ENCODE measurements at regions not wholly inside any gene's neighbourhood (a gene's known extent, or its start where the extent isn't known, plus 50 kb on each side); places are given as distances from the start of the nearest gene placed in this dataset.

GRCh38 chrX:25151749-25152148, 136.0 kb upstream of the ARX start:
- intact Hi-C loops (cut with micrococcal nuclease; ENCODE audit: unreplicated experiment), result no loop called here
- POLR2A ChIA-PET, result no interaction called here
- no peaks in the 10 kb centered on the region for H4K20me1 ChIP-seq (ENCODE audit: control insufficient read depth, insufficient read depth)
- H3K79me2 ChIP-seq (ENCODE audit: control insufficient read depth, insufficient read depth, low read length), result no peaks in the 10 kb centered on the region
- RAD21 ChIA-PET (ENCODE audit: unreplicated experiment), result no interaction called here
- CTCF ChIA-PET, result interaction anchor here (1.0 to 2.9 kb wide), 3 partner anchors 8 to 653 kb away, joined by 3 to 14 read pairs (median 3); no protein-coding TSS in a partner anchor
- no peaks in the 10 kb centered on the region for H3K36me3 ChIP-seq (ENCODE audit: control insufficient read depth in 2 of 2, insufficient read depth in 2 of 2, low read length in 1 of 2)
- no peak overlapping the region for H3K4me2 ChIP-seq (ENCODE audit: control insufficient read depth, insufficient read depth)
- ATAC-seq (no peak), FAIRE-seq (no peak), DNase-seq (ENCODE audit: low read depth, low spot score) (no peak)
- SMC1A ChIA-PET (ENCODE audit: uncharacterized antibody, unreplicated experiment), result interaction anchor here (1.1 kb wide), 1 partner anchor 399 kb away, joined by 5 read pairs; no protein-coding TSS in a partner anchor
- H2AFZ ChIP-seq (ENCODE audit: control insufficient read depth, low read depth, low read length), result no peak overlapping the region
- TF ChIP-seq BHLHE40 (IDR thresholded peaks at IDR 0.05; ENCODE audit: borderline replicate concordance in 1 of 2, low read depth in 2 of 2, low read length in 1 of 2) (no peak), MXI1 (IDR thresholded peaks at IDR 0.05; ENCODE audit: low read depth, low read length) (no peak), TARDBP (IDR thresholded peaks at IDR 0.05; ENCODE audit: borderline replicate concordance) (no peak), NRF1 (conservative IDR thresholded peaks at IDR 0.05; ENCODE audit: low read depth, low read length) (no peak), SREBF2 (IDR thresholded peaks at IDR 0.05; ENCODE audit: low read length) (no peak), ESRRA (IDR thresholded peaks at IDR 0.05; ENCODE audit: low read length) (no peak), ZNF217 (IDR thresholded peaks at IDR 0.05) (no peak), BACH1 (IDR thresholded peaks at IDR 0.05; ENCODE audit: borderline replicate concordance) (no peak), BRCA1 (IDR thresholded peaks at IDR 0.05; ENCODE audit: low read depth, low read length) (no peak), ZNF274 (IDR thresholded peaks at IDR 0.05; ENCODE audit: insufficient read depth, insufficient read length) (no peak), NR2C1 (IDR thresholded peaks at IDR 0.05) (no peak), PAX5 (IDR thresholded peaks at IDR 0.05; ENCODE audit: borderline replicate concordance, low read depth, low read length) (no peak), ZNF687 (IDR thresholded peaks at IDR 0.05) (no peak), CTCF (IDR thresholded peaks at IDR 0.05 in 2 of 3, conservative IDR thresholded peaks at IDR 0.05 in 1 of 3; ENCODE audit: control insufficient read depth in 2 of 3, extremely low read depth in 1 of 3, insufficient read depth in 1 of 3, low read depth in 3 of 3, low read length in 3 of 3) (no peak), SMARCA5 (IDR thresholded peaks at IDR 0.05) (no peak), USF1 (IDR thresholded peaks at IDR 0.05; ENCODE audit: borderline replicate concordance, extremely low read length, insufficient read depth, low read depth, low read length) (no peak), STAT1 (conservative IDR thresholded peaks at IDR 0.05) (no peak), SREBF1 (IDR thresholded peaks at IDR 0.05; ENCODE audit: low read length) (no peak)
- H3K9ac ChIP-seq (ENCODE audit: control insufficient read depth, insufficient read depth, low read length), result no peak overlapping the region
- 24% methylated on average over 2 of the region's 2 CpGs for WGBS (ENCODE audit: insufficient coverage, insufficient replicate concordance, low lambda C conversion rate, missing lambda C conversion rate)
- no TSS peak for BruUV-seq (replicated peaks)
- no peaks in the 10 kb centered on the region; a peak in 1 of 4 replicates for H3K27me3 ChIP-seq (replicated peaks in 1 of 2; ENCODE audit: control insufficient read depth in 2 of 2, insufficient read depth in 2 of 2, low read length in 1 of 2)
- no peaks in the 10 kb centered on the region for H3K9me3 ChIP-seq (replicated peaks; ENCODE audit: control insufficient read depth, insufficient read depth, low read length)
- in situ Hi-C loops (cut with MboI), result no loop called here
- H3K4me1 ChIP-seq (ENCODE audit: control insufficient read depth, insufficient read depth, low read length), result no peaks in the 10 kb centered on the region
- H3K4me3 ChIP-seq, result no peak overlapping the region
- H3K27ac ChIP-seq (ENCODE audit: control insufficient read depth, insufficient read depth), result no peak overlapping the region
